Transverse colon (tissue), 4 donors: ENCODE measurements at regions not wholly inside any gene's neighbourhood (a gene's known extent, or its start where the extent isn't known, plus 50 kb on each side); places are given as distances from the start of the nearest gene placed in this dataset.

Source experiments
- DNase-seq: peaks from one replicate; pipeline ENCODE4 v3.0.0-alpha.2; 2019
- H3K27ac ChIP-seq, 4 donors: fragments of 200-600 bp; sonication (generic); 2 replicates each; pipeline ENCODE4 v1.5.1; 2016 to 2018; ENCODE audit warnings: inconsistent platforms in 4 of 4
- H3K27me3 ChIP-seq: fragments of 200-600 bp; sonication (generic); 2 replicates; pipeline ENCODE4 v1.5.1; 2017; ENCODE audit warnings: inconsistent platforms
- H3K36me3 ChIP-seq, 4 donors: fragments of 200-600 bp; sonication (generic); 2 replicates each; pipeline ENCODE4 v1.5.1; 2017 to 2019; ENCODE audit warnings: inconsistent platforms in 4 of 4
- H3K4me1 ChIP-seq, 4 donors: fragments of 200-600 bp; sonication (generic); 2 replicates each; pipeline ENCODE4 v1.5.1; 2017 to 2020; ENCODE audit warnings: inconsistent platforms in 4 of 4
- H3K4me3 ChIP-seq, 4 donors: fragments of 200-600 bp; sonication (generic); 1 replicate in 1 of 4; 2 replicates in 3 of 4; pipeline versions ENCODE4 v1.5.1 to v1.6.1; 2017 to 2019; ENCODE audit warnings: inconsistent platforms in 4 of 4
- H3K9me3 ChIP-seq, 2 donors: fragments of 200-600 bp; sonication (generic); 2 replicates each; pipeline ENCODE4 v1.5.1; 2017 to 2019; ENCODE audit warnings: inconsistent platforms in 2 of 2
- EP300 ChIP-seq: sonication (generic); formaldehyde crosslinking; IDR thresholded peaks from one replicate; pipeline ENCODE4 v1.6.1; 2017; ENCODE audit warnings: antibody characterized with exemption, low read depth
- POLR2A ChIP-seq: fragments of 450-650 bp; IDR thresholded peaks from one replicate; pipeline ENCODE4 v1.6.1; 2016; ENCODE audit warnings: antibody characterized with exemption, mild to moderate bottlenecking, moderate library complexity
- POLR2AphosphoS5 ChIP-seq, 3 donors: sonication (generic); formaldehyde crosslinking; IDR thresholded peaks; one replicate each; pipeline ENCODE4 v1.6.1; 2016; ENCODE audit warnings: antibody characterized with exemption in 3 of 3
- WGBS, 2 donors: methylation state at CpG; one replicate each; pipeline ENCODE4 v1.1.5; 2018; ENCODE audit warnings: low coverage in 1 of 2; 5-methylcytosine and 5-hydroxymethylcytosine counted together
- in situ Hi-C, 4 donors: fragments of 200-750 bp; cut with MboI; loops; one replicate each; pipeline versions ENCODE4 v1.15.0 to v1.15.1; 2017; ENCODE audit warnings: low sequenced_read_pairs in 3 of 4, low pct_ligation_motif_present in 1 of 4, low pct_unique_long_range_greater_than_20kb in 1 of 4
- intact Hi-C: fragments of 100-400 bp; cut with DNase I; formaldehyde crosslinking; loops from one replicate; pipeline ENCODE4 v1.15.1; 2023; ENCODE audit warnings: low total_unique reads
- TF ChIP-seq, protein P1 (sequence below), 5 experiments: fragments of 200-600 bp in 3 of 5; fragments of 450-650 bp in 2 of 5; sonication (generic) in 3 of 5; IDR thresholded peaks; 1 replicate in 2 of 5; 2 replicates in 3 of 5; pipeline ENCODE4 v1.5.1; 2016 to 2017; ENCODE audit warnings: antibody characterized with exemption in 5 of 5, inconsistent platforms in 3 of 5, mild to moderate bottlenecking in 2 of 5, moderate library complexity in 1 of 5

GRCh38 chr1:106524631-106525030 lies 531.8 kb upstream of the PRMT6 start:
- intact Hi-C loops = no loop called here
- Histone ChIP-seq H3K4me1 (no peaks in the 10 kb centered on the region), H3K27ac (no peak overlapping the region), H3K4me3 (no peak overlapping the region), H3K36me3 (no peaks in the 10 kb centered on the region), H3K27me3 (no peaks in the 10 kb centered on the region), H3K9me3 (no peaks in the 10 kb centered on the region)
- TF ChIP-seq EP300 = no peak
- TF ChIP-seq, protein P1, sequence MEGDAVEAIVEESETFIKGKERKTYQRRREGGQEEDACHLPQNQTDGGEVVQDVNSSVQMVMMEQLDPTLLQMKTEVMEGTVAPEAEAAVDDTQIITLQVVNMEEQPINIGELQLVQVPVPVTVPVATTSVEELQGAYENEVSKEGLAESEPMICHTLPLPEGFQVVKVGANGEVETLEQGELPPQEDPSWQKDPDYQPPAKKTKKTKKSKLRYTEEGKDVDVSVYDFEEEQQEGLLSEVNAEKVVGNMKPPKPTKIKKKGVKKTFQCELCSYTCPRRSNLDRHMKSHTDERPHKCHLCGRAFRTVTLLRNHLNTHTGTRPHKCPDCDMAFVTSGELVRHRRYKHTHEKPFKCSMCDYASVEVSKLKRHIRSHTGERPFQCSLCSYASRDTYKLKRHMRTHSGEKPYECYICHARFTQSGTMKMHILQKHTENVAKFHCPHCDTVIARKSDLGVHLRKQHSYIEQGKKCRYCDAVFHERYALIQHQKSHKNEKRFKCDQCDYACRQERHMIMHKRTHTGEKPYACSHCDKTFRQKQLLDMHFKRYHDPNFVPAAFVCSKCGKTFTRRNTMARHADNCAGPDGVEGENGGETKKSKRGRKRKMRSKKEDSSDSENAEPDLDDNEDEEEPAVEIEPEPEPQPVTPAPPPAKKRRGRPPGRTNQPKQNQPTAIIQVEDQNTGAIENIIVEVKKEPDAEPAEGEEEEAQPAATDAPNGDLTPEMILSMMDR (IDR thresholded peaks at IDR 0.05) = no peak
- 76% methylated on average over 3 of the region's 3 CpGs; no CpG with 5 or more reads in 1 of the 2 donors for WGBS, 2 donors
- DNase-seq = no peak
- in situ Hi-C loops = no loop called here

DNA sequence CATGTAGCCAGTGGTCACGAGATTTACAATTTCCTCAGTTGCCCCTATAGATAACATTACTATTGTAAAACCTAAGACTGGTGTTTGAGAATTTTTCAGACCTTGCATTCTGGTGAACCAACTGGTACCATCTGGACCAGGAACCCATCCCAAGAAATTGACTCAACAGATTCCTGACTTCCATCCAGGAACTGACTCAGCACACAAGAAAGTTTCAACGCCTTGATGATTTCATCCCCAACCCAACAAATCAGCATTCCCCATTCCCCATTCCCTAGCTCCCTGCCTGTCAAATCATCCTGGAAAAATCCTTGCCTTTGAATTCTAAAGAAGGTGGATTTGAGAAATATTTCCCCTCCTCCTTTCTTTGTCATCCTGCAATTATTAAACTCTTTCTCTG lies 529.8 kb upstream of the PRMT6 start:
- intact Hi-C loops = no loop called here
- H3K4me1 ChIP-seq = no peaks in the 10 kb centered on the region
- in situ Hi-C loops = no loop called here
- no peak overlapping the region for H3K27ac ChIP-seq
- peaks cover 0 to 3% of the 10 kb centered on the region in 2 donors for H3K9me3 ChIP-seq
- no peaks in the 10 kb centered on the region for H3K36me3 ChIP-seq
- DNase-seq = no peak
- TF ChIP-seq POLR2A = no peak
- no peak for TF ChIP-seq POLR2AphosphoS5 (IDR thresholded peaks at IDR 0.05)
- TF ChIP-seq, protein P1 (IDR thresholded peaks at IDR 0.05) = no peak
- TF ChIP-seq EP300 = no peak
- WGBS, 2 donors = 40 to 46% methylated on average over 1 to 2 of the region's 2 CpGs
- no peak overlapping the region for H3K4me3 ChIP-seq
- no peaks in the 10 kb centered on the region for H3K27me3 ChIP-seq

- Histone ChIP-seq H3K4me1 (no peaks in the 10 kb centered on the region), H3K27ac (no peak overlapping the region), H3K9me3 (peaks cover 0 to 6% of the 10 kb centered on the region in 2 donors), H3K4me3 (no peak overlapping the region), H3K36me3 (no peaks in the 10 kb centered on the region), H3K27me3 (no peaks in the 10 kb centered on the region)
- intact Hi-C loops (no loop called here), in situ Hi-C loops (no loop called here)
- WGBS, 2 donors = 49 to 55% methylated on average over 2 of the region's 2 CpGs
- TF ChIP-seq, protein P1 (IDR thresholded peaks at IDR 0.05) = no peak
- TF ChIP-seq EP300 (no peak), POLR2AphosphoS5 (IDR thresholded peaks at IDR 0.05) (no peak), POLR2A (no peak)
- no peak for DNase-seq
Observed at GRCh38 chr1:106534612-106535011, 521.9 kb upstream of the PRMT6 start.

- no peaks in the 10 kb centered on the region for H3K27me3 ChIP-seq
- intact Hi-C loops = no loop called here
Observed at GRCh38 chr1:106536741-106537140, 519.7 kb upstream of the PRMT6 start.

More at GRCh38 chr1:106536741-106537140, 519.7 kb upstream of the PRMT6 start:
- Histone ChIP-seq H3K27ac (no peak overlapping the region), H3K36me3 (no peaks in the 10 kb centered on the region), H3K9me3 (peaks cover 0 to 2% of the 10 kb centered on the region in 2 donors), H3K4me3 (no peak overlapping the region), H3K4me1 (no peaks in the 10 kb centered on the region)
- TF ChIP-seq, protein P1 (IDR thresholded peaks at IDR 0.05) = no peak
- TF ChIP-seq POLR2A (no peak), POLR2AphosphoS5 (IDR thresholded peaks at IDR 0.05) (no peak), EP300 (no peak)
- in situ Hi-C loops = no loop called here
- no peak for DNase-seq
